SK-N-SH (cell line): ENCODE measurements at regions not wholly inside any gene's neighbourhood (a gene's known extent, or its start where the extent isn't known, plus 50 kb on each side); places are given as distances from the start of the nearest gene placed in this dataset.

Source experiments
- CTCF ChIA-PET: fragments of 300-600, 350-600 bp; formaldehyde crosslinking; extraction: SDS; loops from one replicate; lab custom pipeline; 2021; lab: Yijun Ruan, JAX
- POLR2A ChIA-PET: fragments of 350-600 bp; sonication (Branson Sonifier 250); formaldehyde crosslinking; extraction: SDS; loops from one replicate; lab custom pipeline; 2020; ENCODE audit warnings: antibody characterized with exemption, inconsistent platforms; lab: Yijun Ruan, JAX
- DNase-seq: peaks from one replicate; pipeline ENCODE4 v3.0.0; 2012
- H2AFZ ChIP-seq: fragments of 200-600 bp; sonication (generic); 2 replicates; pipeline ENCODE4 v1.8.1; 2016; ENCODE audit warnings: antibody characterized with exemption, mild to moderate bottlenecking, low read depth
- H3F3A ChIP-seq: fragments of 200-600 bp; sonication (generic); replicated peaks from 2 replicates; pipeline ENCODE3; 2016; ENCODE audit warnings: antibody characterized with exemption, mild to moderate bottlenecking; ENCODE audit not compliant: insufficient read depth
- H3K27ac ChIP-seq, 2 experiments: fragments of 200-500 bp in 1 of 2; fragments of 200-600 bp in 1 of 2; sonication (Bioruptor generic) in 1 of 2; sonication (generic), shearing (Covaris generic) in 1 of 2; 2 replicates each; pipeline versions ENCODE4 v1.5.1 to v1.6.1; 2014 to 2016; ENCODE audit warnings: low read depth in 2 of 2, inconsistent platforms in 1 of 2, low read length in 1 of 2, mild to moderate bottlenecking in 1 of 2, mixed read lengths in 1 of 2
- H3K27me3 ChIP-seq: fragments of 200-600 bp; sonication (generic), shearing (Covaris generic); 2 replicates; pipeline ENCODE4 v1.6.1; 2016; ENCODE audit warnings: mixed run types; ENCODE audit not compliant: insufficient read depth
- H3K36me3 ChIP-seq, 2 experiments: fragments of 200-500 bp in 1 of 2; fragments of 200-600 bp in 1 of 2; sonication (Bioruptor generic) in 1 of 2; sonication (generic) in 1 of 2; replicated peaks in 1 of 2; 2 replicates each; pipeline versions ENCODE3 to v1.5.1; 2014 to 2016; ENCODE audit warnings: low read length in 1 of 2, mild to moderate bottlenecking in 1 of 2; ENCODE audit not compliant: insufficient read depth in 2 of 2, control insufficient read depth in 1 of 2
- H3K4me1 ChIP-seq, 2 experiments: fragments of 200-500 bp in 1 of 2; fragments of 200-600 bp in 1 of 2; sonication (Bioruptor generic) in 1 of 2; sonication (generic), shearing (Covaris generic) in 1 of 2; 2 replicates each; pipeline versions ENCODE4 v1.5.1 to v1.6.1; 2014 to 2016; ENCODE audit warnings: low read depth in 1 of 2, low read length in 1 of 2, mixed run types in 1 of 2; ENCODE audit not compliant: insufficient read depth in 2 of 2, control insufficient read depth in 1 of 2
- H3K4me2 ChIP-seq: fragments of 200-600 bp; sonication (generic), shearing (Covaris generic); 2 replicates; pipeline ENCODE4 v1.6.1; 2017; ENCODE audit warnings: mixed run types
- H3K4me3 ChIP-seq, 2 experiments: fragments of 200-500 bp in 1 of 2; fragments of 200-600 bp in 1 of 2; sonication (Bioruptor generic) in 1 of 2; sonication (generic), shearing (Covaris generic) in 1 of 2; 2 replicates each; pipeline versions ENCODE4 v1.5.1 to v1.8.1; 2014 to 2016; ENCODE audit warnings: low read depth in 2 of 2, inconsistent platforms in 1 of 2, low read length in 1 of 2, mild to moderate bottlenecking in 1 of 2, mixed read lengths in 1 of 2, moderate library complexity in 1 of 2
- H3K79me2 ChIP-seq: fragments of 200-600 bp; sonication (generic); 2 replicates; pipeline ENCODE4 v1.8.1; 2017; ENCODE audit warnings: mild to moderate bottlenecking; ENCODE audit not compliant: insufficient read depth
- H3K9ac ChIP-seq: fragments of 200-600 bp; sonication (generic); 2 replicates; pipeline ENCODE4 v1.6.1; 2017; ENCODE audit warnings: mixed run types
- H3K9me2 ChIP-seq: fragments of 200-600 bp; sonication (generic); 2 replicates; pipeline ENCODE4 v1.6.1; 2017; ENCODE audit warnings: mixed run types
- H3K9me3 ChIP-seq: fragments of 200-600 bp; sonication (generic); 2 replicates; pipeline ENCODE4 v1.6.1; 2017; ENCODE audit warnings: mixed run types, mild to moderate bottlenecking, moderate library complexity
- H4K20me1 ChIP-seq: fragments of 200-600 bp; sonication (generic); 2 replicates; pipeline ENCODE4 v1.6.1; 2017; ENCODE audit warnings: mild to moderate bottlenecking, mixed run types; ENCODE audit not compliant: insufficient read depth
- CHD2 ChIP-seq: fragments of 150-350 bp; IDR thresholded peaks from 2 replicates; pipeline ENCODE4 v1.6.1; 2018; ENCODE audit warnings: low read length; ENCODE audit not compliant: partially characterized antibody
- CTCF ChIP-seq: fragments of 200-600 bp; sonication (generic); IDR thresholded peaks from 2 replicates; pipeline ENCODE4 v1.6.1; 2017; ENCODE audit warnings: antibody characterized with exemption, mild to moderate bottlenecking, moderate library complexity
- EZH2phosphoT487 ChIP-seq: fragments of 200-600 bp; sonication (generic); IDR thresholded peaks from 2 replicates; pipeline ENCODE4 v1.6.1; 2017; ENCODE audit warnings: low read depth, mixed run types, mild to moderate bottlenecking, antibody characterized with exemption, moderate library complexity, borderline replicate concordance
- FOSL2 ChIP-seq: IDR thresholded peaks from 2 replicates; pipeline ENCODE4 v1.4.0; 2012; ENCODE audit warnings: low read depth, mild to moderate bottlenecking, moderate library complexity, borderline replicate concordance
- GABPA ChIP-seq: IDR thresholded peaks from 2 replicates; pipeline ENCODE4 v1.4.0; 2012; ENCODE audit warnings: low read depth, mild to moderate bottlenecking
- GATA2 ChIP-seq: sonication (generic); formaldehyde crosslinking; IDR thresholded peaks from 2 replicates; pipeline ENCODE4 v1.5.0; 2020; ENCODE audit warnings: mild to moderate bottlenecking, missing genetic modification reagents
- IRF3 ChIP-seq: fragments of 150-350 bp; IDR thresholded peaks from 2 replicates; pipeline ENCODE4 v1.6.1; 2016; ENCODE audit warnings: mild to moderate bottlenecking, low read depth, low read length
- JUND ChIP-seq: IDR thresholded peaks from 2 replicates; pipeline ENCODE4 v1.4.0; 2012
- NRF1 ChIP-seq: IDR thresholded peaks from 2 replicates; pipeline ENCODE4 v1.6.1; 2012; ENCODE audit warnings: low read depth, mild to moderate bottlenecking, low read length
- PBX3 ChIP-seq: IDR thresholded peaks from 2 replicates; pipeline ENCODE4; 2012
- POLR2AphosphoS5 ChIP-seq: IDR thresholded peaks from 2 replicates; pipeline ENCODE4 v1.6.1; 2012; ENCODE audit warnings: low read depth, low read length
- RAD21 ChIP-seq: IDR thresholded peaks from 2 replicates; pipeline ENCODE4 v1.6.1; 2012; ENCODE audit warnings: mild to moderate bottlenecking, low read length
- RFX5 ChIP-seq: IDR thresholded peaks from 2 replicates; pipeline ENCODE4 v1.6.1; 2012; ENCODE audit warnings: mild to moderate bottlenecking, improper control_type of control experiment, low read length
- SIN3A ChIP-seq: IDR thresholded peaks from 2 replicates; pipeline ENCODE4 v1.6.1; 2012; ENCODE audit warnings: low read depth, mild to moderate bottlenecking, low read length, moderate library complexity, borderline replicate concordance
- TCF12 ChIP-seq: IDR thresholded peaks from 2 replicates; pipeline ENCODE4 v1.4.0; 2012
- TEAD4 ChIP-seq: IDR thresholded peaks from 2 replicates; pipeline ENCODE4 v1.4.0; 2012; ENCODE audit warnings: mild to moderate bottlenecking, borderline replicate concordance; ENCODE audit not compliant: insufficient read depth
- YY1 ChIP-seq: IDR thresholded peaks from 2 replicates; pipeline ENCODE4 v1.4.0; 2012; ENCODE audit warnings: low read depth, mild to moderate bottlenecking
- ZBTB33 ChIP-seq: IDR thresholded peaks from 2 replicates; pipeline ENCODE4 v1.4.0; 2012; ENCODE audit warnings: low read depth, borderline replicate concordance
- WGBS: methylation state at CpG from one replicate; pipeline ENCODE4 v1.1.6; 2017; ENCODE audit warnings: low lambda C conversion rate; 5-methylcytosine and 5-hydroxymethylcytosine counted together

GRCh38 chr5:21164425-21164824, 1176.4 kb upstream of the CDH18 start:
- WGBS, result 13% methylated on average over 4 of the region's 4 CpGs
- H3K27me3 ChIP-seq, result no peaks in the 10 kb centered on the region
- no peak overlapping the region for H3K27ac ChIP-seq
- no peak overlapping the region for H3K4me3 ChIP-seq
- no peaks in the 10 kb centered on the region for H3K9me3 ChIP-seq
- H3K36me3 ChIP-seq, result no peaks in the 10 kb centered on the region
- no peaks in the 10 kb centered on the region for H4K20me1 ChIP-seq
- TF ChIP-seq JUND (no peak), ZBTB33 (no peak), PBX3 (no peak)
- H3K79me2 ChIP-seq, result no peaks in the 10 kb centered on the region
- no peaks in the 10 kb centered on the region for H3K9me2 ChIP-seq
- no peak for DNase-seq
- no peak overlapping the region for H2AFZ ChIP-seq
- CTCF ChIA-PET, result no interaction called here
- POLR2A ChIA-PET, result no interaction called here
- no peak overlapping the region for H3K4me2 ChIP-seq
- no peaks in the 10 kb centered on the region for H3K4me1 ChIP-seq
- no peaks in the 10 kb centered on the region for H3F3A ChIP-seq
- no peak overlapping the region for H3K9ac ChIP-seq

GRCh38 chr5:21159510-21160059, 1171.6 kb upstream of the CDH18 start:
- H3K9ac ChIP-seq, result no peak overlapping the region
- POLR2A ChIA-PET, result no interaction called here
- 19% methylated on average over 3 of the region's 3 CpGs for WGBS
- H3F3A ChIP-seq, result no peaks in the 10 kb centered on the region
- H4K20me1 ChIP-seq, result no peaks in the 10 kb centered on the region
- no peak overlapping the region for H2AFZ ChIP-seq
- DNase-seq, result no peak
- no peak overlapping the region for H3K4me2 ChIP-seq
- H3K27ac ChIP-seq, result no peak overlapping the region
- no peaks in the 10 kb centered on the region for H3K27me3 ChIP-seq
- CTCF ChIA-PET, result interaction anchor here (1.0 kb wide), 1 partner anchor 8 kb away, joined by 3 read pairs; no protein-coding TSS in a partner anchor
- H3K4me3 ChIP-seq, result no peak overlapping the region
- TF ChIP-seq POLR2AphosphoS5, result no peak
- TF ChIP-seq EZH2phosphoT487, result no peak
- TF ChIP-seq TEAD4, result no peak
- TF ChIP-seq SIN3A, result no peak
- TF ChIP-seq GABPA, result no peak
- no peak for TF ChIP-seq TCF12
- TF ChIP-seq PBX3, result no peak
- no peak for TF ChIP-seq IRF3
- no peak for TF ChIP-seq NRF1
- TF ChIP-seq RFX5, result no peak
- TF ChIP-seq FOSL2, result no peak
- TF ChIP-seq YY1, result no peak
- TF ChIP-seq RAD21, result no peak
- TF ChIP-seq CHD2, result no peak
- TF ChIP-seq GATA2 (CRISPR knock-in tag), result no peak
- no peak for TF ChIP-seq CTCF
- no peak for TF ChIP-seq ZBTB33
- TF ChIP-seq, all 33 proteins: peak for 0
- H3K79me2 ChIP-seq, result no peaks in the 10 kb centered on the region
- no peaks in the 10 kb centered on the region for H3K4me1 ChIP-seq
- no peaks in the 10 kb centered on the region for H3K9me3 ChIP-seq
- no peaks in the 10 kb centered on the region for H3K9me2 ChIP-seq
- H3K36me3 ChIP-seq, result no peaks in the 10 kb centered on the region
